ENCODE measurements at regions not wholly inside any gene's neighbourhood (a gene's known extent, or its start where the extent isn't known, plus 50 kb on each side); places are given as distances from the start of the nearest gene placed in this dataset.

GRCh38 chr6:164252948-164253347 is 838.4 kb downstream of the QKI start:
- POLR2A ChIA-PET = no interaction called here
- intact Hi-C loops (cut with micrococcal nuclease) (no loop called here), in situ Hi-C loops (cut with MboI) (no loop called here)
- H3K36me3 ChIP-seq (ENCODE audit: control insufficient read depth, insufficient read depth, low read length) = no peaks in the 10 kb centered on the region
- TF ChIP-seq ZNF274 (IDR thresholded peaks at IDR 0.05; ENCODE audit: borderline replicate concordance, low read depth, low read length) = no peak
- TF ChIP-seq ZNF41 (CRISPR knock-in tag; conservative IDR thresholded peaks at IDR 0.05) = no peak
- TF ChIP-seq HOMEZ (CRISPR knock-in tag; IDR thresholded peaks at IDR 0.05) = no peak
- no peak for TF ChIP-seq ZNF384 (IDR thresholded peaks at IDR 0.05; ENCODE audit: low read depth, low read length)
- no peak for TF ChIP-seq SRSF1 (IDR thresholded peaks at IDR 0.05; ENCODE audit: low read depth, low read length)
- TF ChIP-seq ZNF79 (CRISPR knock-in tag; IDR thresholded peaks at IDR 0.05; ENCODE audit: low read depth) = no peak
- no peak for TF ChIP-seq ZNF444 (CRISPR knock-in tag; IDR thresholded peaks at IDR 0.05)
- TF ChIP-seq CBFB (CRISPR knock-in tag; IDR thresholded peaks at IDR 0.05) = no peak
- peak; percentile 79 for TF ChIP-seq REST (IDR thresholded peaks at IDR 0.05; ENCODE audit: borderline replicate concordance)
- peak; percentile 81; the same call in 1 of the 2 replicates for TF ChIP-seq REST (CRISPR knock-in tag; IDR thresholded peaks at IDR 0.05; ENCODE audit: low read depth)
- peak; percentile 61; the same call in 1 of the 2 replicates for TF ChIP-seq EHMT2 (IDR thresholded peaks at IDR 0.05)
- H4K20me1 ChIP-seq (replicated peaks; ENCODE audit: control insufficient read depth, insufficient read depth, low read length) = no peaks in the 10 kb centered on the region
- no peaks in the 10 kb centered on the region for H3K79me2 ChIP-seq (ENCODE audit: control insufficient read depth, insufficient read depth, low read length)
- no TSS peak for BruUV-seq (replicated peaks)
- ATAC-seq = no peak
- no peak overlapping the region for H2AFZ ChIP-seq (ENCODE audit: low read depth, low read length)
- no peak overlapping the region for H3K4me3 ChIP-seq
- CTCF ChIA-PET (ENCODE audit: low intra/inter-chr PET ratio) = no interaction called here
- WGBS (ENCODE audit: insufficient coverage, low coverage, missing lambda C conversion rate) = 1% methylated on average over 3 of the region's 3 CpGs
- H3K4me2 ChIP-seq (ENCODE audit: insufficient read depth, low read length) = no peak overlapping the region
- H3K4me1 ChIP-seq (replicated peaks in 1 of 2; ENCODE audit: control insufficient read depth in 2 of 2, insufficient read depth in 2 of 2, low read length in 2 of 2) = no peaks in the 10 kb centered on the region
- no peaks in the 10 kb centered on the region for H3K9me1 ChIP-seq (ENCODE audit: control insufficient read depth, insufficient read depth, low read length)
- no peak overlapping the region for H3K27ac ChIP-seq (ENCODE audit: extremely low read depth, low read depth, low read length)
- H3K27me3 ChIP-seq (ENCODE audit: control insufficient read depth in 2 of 2, insufficient read depth in 2 of 2, low read length in 2 of 2) = no peaks in the 10 kb centered on the region
- no peak for FAIRE-seq
- no peak for DNase-seq (ENCODE audit: extremely low read depth in 1 of 4, low spot score in 3 of 4)
- H3K9me3 ChIP-seq (replicated peaks; ENCODE audit: control insufficient read depth, insufficient read depth, low read depth, low read length) = no peaks in the 10 kb centered on the region; the same call in 1 of the 2 replicates
- H3K9ac ChIP-seq (ENCODE audit: insufficient read depth in 1 of 2, low read depth in 2 of 2, low read length in 2 of 2) = no peak overlapping the region

Data from K562 (cell line).